ENCODE measurements at regions not wholly inside any gene's neighbourhood (a gene's known extent, or its start where the extent isn't known, plus 50 kb on each side); places are given as distances from the start of the nearest gene placed in this dataset.

DNA sequence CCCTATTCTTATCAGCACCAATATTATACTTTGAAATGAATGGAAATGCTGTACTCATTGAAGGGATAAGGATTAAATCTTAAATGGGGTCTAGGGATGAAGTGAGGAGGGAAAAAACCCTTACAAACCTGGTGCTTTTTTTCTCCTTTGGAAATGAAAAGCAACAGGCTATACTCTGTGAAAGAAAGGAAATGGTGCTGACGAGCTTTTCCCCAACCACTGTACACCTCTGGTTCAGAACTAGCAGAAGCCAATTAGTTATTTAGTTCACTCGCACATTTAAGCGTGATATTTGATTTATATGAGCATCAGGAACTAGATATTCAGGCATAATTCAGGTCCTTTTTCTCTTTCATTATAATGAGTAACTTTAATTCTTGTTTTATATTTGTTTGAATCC, 74.5 kb upstream of the S1PR1 start:
- DNase-seq (ENCODE audit: low read depth, low spot score) (peak; percentile 82), FAIRE-seq (peak; percentile 38)
- CTCF ChIA-PET: interaction anchor here (0.7 to 2.0 kb wide), 9 partner anchors 21 to 129 kb away, joined by 3 to 16 read pairs (median 3); partner anchors contain the start of gene S1PR1
- Histone ChIP-seq H3K9me1 (replicated peaks; ENCODE audit: control insufficient read depth, extremely low read depth, insufficient read depth, low read length) (no peaks in the 10 kb centered on the region), H3K27me3 (ENCODE audit: control insufficient read depth in 2 of 2, insufficient read depth in 2 of 2, low read length in 2 of 2) (no peaks in the 10 kb centered on the region), H3K4me3 (replicated peaks in 1 of 3; ENCODE audit: insufficient read depth in 1 of 3, low read depth in 1 of 3, low read length in 3 of 3) (peak overlapping the region in 1 of 3 experiments; percentile 33), H3K4me1 (ENCODE audit: control insufficient read depth, extremely low read depth, insufficient read depth, low read length) (peaks cover 37% of the 10 kb centered on the region), H2AFZ (ENCODE audit: low read depth, low read length) (peak overlapping the region; percentile 39), H4K20me1 (replicated peaks; ENCODE audit: control insufficient read depth, extremely low read depth, insufficient read depth, low read length) (no peaks in the 10 kb centered on the region), H3K79me2 (ENCODE audit: control insufficient read depth, insufficient read depth, low read length) (no peaks in the 10 kb centered on the region), H3K36me3 (ENCODE audit: control insufficient read depth in 2 of 2, extremely low read depth in 1 of 2, insufficient read depth in 2 of 2, low read length in 2 of 2) (no peaks in the 10 kb centered on the region), H3K27ac (ENCODE audit: insufficient read depth, low read depth, low read length) (peak overlapping the region; percentile 98), H3K9ac (replicated peaks; ENCODE audit: extremely low read depth, insufficient read depth, low read length) (peak overlapping the region; percentile 80), H3K9me3 (replicated peaks; ENCODE audit: control insufficient read depth, insufficient read depth, low read length) (no peaks in the 10 kb centered on the region), H3K4me2 (ENCODE audit: insufficient read depth, low read length) (peak overlapping the region; percentile 81)
- dilution Hi-C loops (cut with MboI; ENCODE audit: extremely low pct_ligation_motif_present, low sequenced_read_pairs): no loop called here
- TF ChIP-seq MYC (IDR thresholded peaks at IDR 0.05; ENCODE audit: low read depth, low read length) (no peak), POLR2A (IDR thresholded peaks at IDR 0.05; ENCODE audit: low read depth, low read length) (no peak), GATA2 (IDR thresholded peaks at IDR 0.05; ENCODE audit: insufficient read depth, insufficient read length, low read depth, low read length) (no peak), JUN (IDR thresholded peaks at IDR 0.05; ENCODE audit: borderline replicate concordance, insufficient read depth, insufficient read length, low read depth) (no peak), EZH2 (IDR thresholded peaks at IDR 0.05; ENCODE audit: borderline replicate concordance, low read depth, low read length, severe bottlenecking) (no peak), POLR2AphosphoS5 (IDR thresholded peaks at IDR 0.05; ENCODE audit: insufficient read depth, low read depth, low read length) (no peak), FOS (IDR thresholded peaks at IDR 0.05; ENCODE audit: borderline replicate concordance, insufficient read depth, low read length) (no peak)
- TF ChIP-seq, protein P1, sequence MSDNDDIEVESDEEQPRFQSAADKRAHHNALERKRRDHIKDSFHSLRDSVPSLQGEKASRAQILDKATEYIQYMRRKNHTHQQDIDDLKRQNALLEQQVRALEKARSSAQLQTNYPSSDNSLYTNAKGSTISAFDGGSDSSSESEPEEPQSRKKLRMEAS (IDR thresholded peaks at IDR 0.05; ENCODE audit: insufficient read depth, insufficient read length): no peak
- TF ChIP-seq, protein P2, sequence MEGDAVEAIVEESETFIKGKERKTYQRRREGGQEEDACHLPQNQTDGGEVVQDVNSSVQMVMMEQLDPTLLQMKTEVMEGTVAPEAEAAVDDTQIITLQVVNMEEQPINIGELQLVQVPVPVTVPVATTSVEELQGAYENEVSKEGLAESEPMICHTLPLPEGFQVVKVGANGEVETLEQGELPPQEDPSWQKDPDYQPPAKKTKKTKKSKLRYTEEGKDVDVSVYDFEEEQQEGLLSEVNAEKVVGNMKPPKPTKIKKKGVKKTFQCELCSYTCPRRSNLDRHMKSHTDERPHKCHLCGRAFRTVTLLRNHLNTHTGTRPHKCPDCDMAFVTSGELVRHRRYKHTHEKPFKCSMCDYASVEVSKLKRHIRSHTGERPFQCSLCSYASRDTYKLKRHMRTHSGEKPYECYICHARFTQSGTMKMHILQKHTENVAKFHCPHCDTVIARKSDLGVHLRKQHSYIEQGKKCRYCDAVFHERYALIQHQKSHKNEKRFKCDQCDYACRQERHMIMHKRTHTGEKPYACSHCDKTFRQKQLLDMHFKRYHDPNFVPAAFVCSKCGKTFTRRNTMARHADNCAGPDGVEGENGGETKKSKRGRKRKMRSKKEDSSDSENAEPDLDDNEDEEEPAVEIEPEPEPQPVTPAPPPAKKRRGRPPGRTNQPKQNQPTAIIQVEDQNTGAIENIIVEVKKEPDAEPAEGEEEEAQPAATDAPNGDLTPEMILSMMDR (IDR thresholded peaks at IDR 0.05; ENCODE audit: extremely low read depth in 1 of 2, insufficient read depth in 1 of 2, low read depth in 1 of 2, low read length in 2 of 2): no peak
- POLR2A ChIA-PET: interaction anchor here (0.9 to 2.3 kb wide), 2 partner anchors 74 to 76 kb away, joined by 3 to 8 read pairs; no protein-coding TSS in a partner anchor
- intact Hi-C loops (cut with micrococcal nuclease): loop anchor here (1.0 to 5.0 kb wide), 2 partner anchors 20 to 155 kb away; no protein-coding TSS in a partner anchor
- BruUV-seq (replicated peaks): no TSS peak

All from endothelial cell of umbilical vein (primary cell).